ENCODE measurements at regions not wholly inside any gene's neighbourhood (a gene's known extent, or its start where the extent isn't known, plus 50 kb on each side); places are given as distances from the start of the nearest gene placed in this dataset.

GRCh38 chr12:58548801-58549200, 371.5 kb downstream of the LRIG3 start:
- Histone ChIP-seq H3K9ac (ENCODE audit: low read depth in 1 of 2, low read length in 2 of 2) (no peak overlapping the region), H3K4me3 (ENCODE audit: low read depth in 1 of 3, low read length in 3 of 3) (no peak overlapping the region), H3K9me3 (ENCODE audit: control insufficient read depth in 4 of 4, low read length in 3 of 4) (no peaks in the 10 kb centered on the region), H3K27me3 (ENCODE audit: control insufficient read depth in 4 of 4, insufficient read depth in 4 of 4, low read length in 3 of 4) (no peaks in the 10 kb centered on the region), H3K36me3 (ENCODE audit: control insufficient read depth in 4 of 4, insufficient read depth in 3 of 4, low read depth in 1 of 4, low read length in 3 of 4) (no peaks in the 10 kb centered on the region), H3K27ac (ENCODE audit: low read depth in 1 of 2, low read length in 2 of 2) (no peak overlapping the region), H3K4me1 (ENCODE audit: control insufficient read depth in 4 of 4, insufficient read depth in 4 of 4, low read length in 3 of 4) (peaks cover 0 to 9% (median 1%) of the 10 kb centered on the region in 4 donors)
- 95% methylated on average over 3 of the region's 3 CpGs for WGBS
- TF ChIP-seq YY1 (IDR thresholded peaks at IDR 0.05) (no peak), HNF4A (conservative IDR thresholded peaks at IDR 0.05) (no peak), ZBTB33 (IDR thresholded peaks at IDR 0.05) (no peak), ATF3 (IDR thresholded peaks at IDR 0.05) (no peak), FOXA1 (IDR thresholded peaks at IDR 0.05) (no peak), MAX (IDR thresholded peaks at IDR 0.05) (no peak), FOXA2 (IDR thresholded peaks at IDR 0.05) (no peak), HNF4G (IDR thresholded peaks at IDR 0.05) (no peak), RXRA (IDR thresholded peaks at IDR 0.05) (no peak), JUND (IDR thresholded peaks at IDR 0.05) (no peak), EGR1 (IDR thresholded peaks at IDR 0.05; ENCODE audit: low read depth in 2 of 2) (no peak), NR2F2 (IDR thresholded peaks at IDR 0.05) (no peak), SP1 (IDR thresholded peaks at IDR 0.05) (no peak)
- DNase-seq (ENCODE audit: low spot score), result no peak

- Histone ChIP-seq H3K27me3 (ENCODE audit: control insufficient read depth in 4 of 4, insufficient read depth in 4 of 4, low read length in 3 of 4) (no peaks in the 10 kb centered on the region), H3K4me1 (ENCODE audit: control insufficient read depth in 4 of 4, insufficient read depth in 4 of 4, low read length in 3 of 4) (no peaks in the 10 kb centered on the region), H3K36me3 (ENCODE audit: control insufficient read depth in 4 of 4, insufficient read depth in 3 of 4, low read depth in 1 of 4, low read length in 3 of 4) (no peaks in the 10 kb centered on the region), H3K27ac (ENCODE audit: low read depth in 1 of 2, low read length in 2 of 2) (no peak overlapping the region), H3K9me3 (ENCODE audit: control insufficient read depth in 4 of 4, low read length in 3 of 4) (no peaks in the 10 kb centered on the region), H3K9ac (ENCODE audit: low read depth in 1 of 2, low read length in 2 of 2) (no peak overlapping the region), H3K4me3 (ENCODE audit: low read depth in 1 of 3, low read length in 3 of 3) (no peak overlapping the region)
- TF ChIP-seq ZBTB33 (IDR thresholded peaks at IDR 0.05) (no peak), JUND (IDR thresholded peaks at IDR 0.05) (no peak), HNF4G (IDR thresholded peaks at IDR 0.05) (no peak), SP1 (IDR thresholded peaks at IDR 0.05) (no peak), TAF1 (conservative IDR thresholded peaks at IDR 0.05) (no peak), GABPA (IDR thresholded peaks at IDR 0.05 in 1 of 2, conservative IDR thresholded peaks at IDR 0.05 in 1 of 2) (no peak), RXRA (IDR thresholded peaks at IDR 0.05) (no peak), MAX (IDR thresholded peaks at IDR 0.05) (no peak)
- DNase-seq (ENCODE audit: low spot score), result no peak
- 77% methylated on average over 5 of the region's 5 CpGs for WGBS
Measured at GRCh38 chr12:58554522-58555157, 365.7 kb downstream of the LRIG3 start.

All from liver (tissue), 7 donors.